ENCODE measurements at regions not wholly inside any gene's neighbourhood (a gene's known extent, or its start where the extent isn't known, plus 50 kb on each side); places are given as distances from the start of the nearest gene placed in this dataset.

GRCh38 chr4:12421364-12421763, 992.7 kb upstream of the HS3ST1 start:
- H3K9me3 ChIP-seq (ENCODE audit: insufficient read depth, low read length): peaks cover 7% of the 10 kb centered on the region
- no peak overlapping the region; the same call in 1 of the 2 replicates for H3K27ac ChIP-seq (ENCODE audit: low read length)
- no peaks in the 10 kb centered on the region for H3K79me2 ChIP-seq (ENCODE audit: low read length)
- H3K4me1 ChIP-seq (ENCODE audit: low read length): peaks cover 23% of the 10 kb centered on the region
- H3K9ac ChIP-seq (ENCODE audit: low read length): no peak overlapping the region
- no peak overlapping the region for H2AFZ ChIP-seq (ENCODE audit: low read depth, low read length)
- no peaks in the 10 kb centered on the region for H3K36me3 ChIP-seq (replicated peaks; ENCODE audit: low read depth, low read length)
- TF ChIP-seq CTCF (IDR thresholded peaks at IDR 0.05; ENCODE audit: low read depth, low read length): no peak
- TF ChIP-seq EZH2phosphoT487 (IDR thresholded peaks at IDR 0.05; ENCODE audit: low read depth): no peak
- H3K4me3 ChIP-seq (ENCODE audit: low read length): no peak overlapping the region
- no peaks in the 10 kb centered on the region for H3K27me3 ChIP-seq (ENCODE audit: low read depth, low read length)
- no peak overlapping the region for H3K4me2 ChIP-seq (ENCODE audit: low read length)
- H4K20me1 ChIP-seq (ENCODE audit: insufficient read depth, low read length): no peaks in the 10 kb centered on the region

DNA sequence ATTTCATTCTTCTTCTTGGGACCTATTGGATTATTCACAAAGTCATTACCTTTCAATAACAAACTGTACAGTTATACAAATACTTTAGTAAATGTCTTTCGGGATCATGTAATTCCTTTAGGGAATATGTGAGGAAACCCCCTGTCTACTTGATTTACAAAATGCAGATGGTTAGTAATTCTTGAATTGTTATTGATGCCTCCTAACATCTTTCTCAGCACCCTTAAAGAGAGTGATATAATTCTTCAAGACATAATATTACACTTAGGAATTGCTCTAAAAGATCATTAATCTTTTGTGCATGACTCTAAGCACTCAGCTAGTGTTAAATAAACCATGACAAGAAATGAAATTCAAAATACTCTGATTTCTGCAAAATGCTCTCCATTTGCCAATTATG, 988.1 kb upstream of the HS3ST1 start:
- Histone ChIP-seq H3K27me3 (ENCODE audit: low read depth, low read length) (no peaks in the 10 kb centered on the region), H3K36me3 (replicated peaks; ENCODE audit: low read depth, low read length) (no peaks in the 10 kb centered on the region), H3K4me2 (ENCODE audit: low read length) (no peak overlapping the region), H3K9me3 (ENCODE audit: insufficient read depth, low read length) (peaks cover 2% of the 10 kb centered on the region; the same call in 1 of the 2 replicates), H3K27ac (ENCODE audit: low read length) (no peak overlapping the region), H3K79me2 (ENCODE audit: low read length) (no peaks in the 10 kb centered on the region), H4K20me1 (ENCODE audit: insufficient read depth, low read length) (no peaks in the 10 kb centered on the region), H3K4me1 (ENCODE audit: low read length) (peaks cover 22% of the 10 kb centered on the region), H3K9ac (ENCODE audit: low read length) (no peak overlapping the region), H3K4me3 (ENCODE audit: low read length) (no peak overlapping the region), H2AFZ (ENCODE audit: low read depth, low read length) (no peak overlapping the region)
- TF ChIP-seq EZH2phosphoT487 (IDR thresholded peaks at IDR 0.05; ENCODE audit: low read depth): no peak
- TF ChIP-seq CTCF (IDR thresholded peaks at IDR 0.05; ENCODE audit: low read depth, low read length): no peak

DNA sequence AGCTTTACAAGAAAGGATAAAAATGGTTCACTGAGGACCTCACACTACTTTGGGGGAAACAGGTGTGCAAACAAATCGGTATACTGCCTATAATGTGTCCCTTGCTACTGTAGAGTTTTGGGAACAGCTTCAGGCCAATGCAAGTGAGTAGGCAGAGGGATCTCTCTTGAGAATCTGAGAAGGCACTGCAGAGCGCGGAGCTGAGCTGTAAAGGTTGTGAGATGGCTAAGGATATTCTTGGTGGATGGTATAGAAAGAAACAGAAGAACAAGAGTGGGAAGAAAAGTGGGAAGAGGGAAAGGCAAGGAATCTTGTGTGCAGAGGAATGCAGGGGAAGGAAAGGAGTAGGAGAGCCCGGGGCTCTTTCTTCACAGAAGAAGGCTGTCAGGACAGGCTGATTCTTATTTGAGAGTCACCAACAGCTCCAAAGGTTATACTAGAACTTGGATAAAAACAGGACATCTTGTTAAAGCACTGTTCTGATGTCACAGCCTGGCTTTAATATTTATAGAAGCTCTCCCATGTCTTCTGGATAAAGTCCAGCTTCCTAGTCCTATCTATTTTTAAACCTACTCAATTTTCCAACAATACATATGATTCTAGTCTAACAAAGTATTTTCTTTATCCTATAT, 985.6 kb upstream of the HS3ST1 start:
- no peaks in the 10 kb centered on the region for H3K79me2 ChIP-seq (ENCODE audit: low read length)
- no peaks in the 10 kb centered on the region for H3K36me3 ChIP-seq (replicated peaks; ENCODE audit: low read depth, low read length)
- H2AFZ ChIP-seq (ENCODE audit: low read depth, low read length): no peak overlapping the region
- no peak overlapping the region for H3K4me2 ChIP-seq (ENCODE audit: low read length)
- no peak overlapping the region for H3K4me3 ChIP-seq (ENCODE audit: low read length)
- H3K9me3 ChIP-seq (ENCODE audit: insufficient read depth, low read length): no peaks in the 10 kb centered on the region
- peaks cover 10% of the 10 kb centered on the region for H3K4me1 ChIP-seq (ENCODE audit: low read length)
- no peaks in the 10 kb centered on the region for H4K20me1 ChIP-seq (ENCODE audit: insufficient read depth, low read length)
- H3K27me3 ChIP-seq (ENCODE audit: low read depth, low read length): no peaks in the 10 kb centered on the region
- H3K9ac ChIP-seq (ENCODE audit: low read length): no peak overlapping the region
- H3K27ac ChIP-seq (ENCODE audit: low read length): no peak overlapping the region
- TF ChIP-seq CTCF (IDR thresholded peaks at IDR 0.05; ENCODE audit: low read depth, low read length): no peak
- TF ChIP-seq EZH2phosphoT487 (IDR thresholded peaks at IDR 0.05; ENCODE audit: low read depth): no peak

DNA sequence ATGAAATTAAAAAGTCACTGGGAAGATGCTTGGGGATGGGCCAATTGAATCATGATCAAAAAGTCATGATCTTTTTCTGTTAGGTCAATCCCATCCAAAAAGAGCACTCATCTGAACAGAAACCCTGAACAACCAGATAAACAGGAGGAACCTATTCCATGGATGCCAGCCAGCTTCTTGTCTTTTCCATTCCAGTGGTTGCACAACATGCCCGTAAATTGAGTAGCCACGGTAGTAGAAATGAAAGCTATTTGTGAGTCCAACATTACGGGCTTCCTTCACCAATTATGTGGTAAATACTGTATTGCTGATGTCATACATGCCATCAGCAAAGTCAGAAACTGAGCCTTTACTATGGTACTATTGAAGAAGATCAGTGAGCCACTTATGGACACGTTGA, 982.4 kb upstream of the HS3ST1 start:
- no peaks in the 10 kb centered on the region for H4K20me1 ChIP-seq (ENCODE audit: insufficient read depth, low read length)
- H3K79me2 ChIP-seq (ENCODE audit: low read length): no peaks in the 10 kb centered on the region
- H3K4me1 ChIP-seq (ENCODE audit: low read length): peaks cover 11% of the 10 kb centered on the region
- no peak for TF ChIP-seq EZH2phosphoT487 (IDR thresholded peaks at IDR 0.05; ENCODE audit: low read depth)
- TF ChIP-seq CTCF (IDR thresholded peaks at IDR 0.05; ENCODE audit: low read depth, low read length): no peak
- no peak overlapping the region for H2AFZ ChIP-seq (ENCODE audit: low read depth, low read length)
- no peak overlapping the region for H3K27ac ChIP-seq (ENCODE audit: low read length)
- H3K4me3 ChIP-seq (ENCODE audit: low read length): no peak overlapping the region
- H3K4me2 ChIP-seq (ENCODE audit: low read length): no peak overlapping the region
- H3K9me3 ChIP-seq (ENCODE audit: insufficient read depth, low read length): no peaks in the 10 kb centered on the region
- no peaks in the 10 kb centered on the region for H3K36me3 ChIP-seq (replicated peaks; ENCODE audit: low read depth, low read length)
- no peak overlapping the region for H3K9ac ChIP-seq (ENCODE audit: low read length)
- no peaks in the 10 kb centered on the region for H3K27me3 ChIP-seq (ENCODE audit: low read depth, low read length)
